ENCODE measurements at regions not wholly inside any gene's neighbourhood (a gene's known extent, or its start where the extent isn't known, plus 50 kb on each side); places are given as distances from the start of the nearest gene placed in this dataset.

DNA sequence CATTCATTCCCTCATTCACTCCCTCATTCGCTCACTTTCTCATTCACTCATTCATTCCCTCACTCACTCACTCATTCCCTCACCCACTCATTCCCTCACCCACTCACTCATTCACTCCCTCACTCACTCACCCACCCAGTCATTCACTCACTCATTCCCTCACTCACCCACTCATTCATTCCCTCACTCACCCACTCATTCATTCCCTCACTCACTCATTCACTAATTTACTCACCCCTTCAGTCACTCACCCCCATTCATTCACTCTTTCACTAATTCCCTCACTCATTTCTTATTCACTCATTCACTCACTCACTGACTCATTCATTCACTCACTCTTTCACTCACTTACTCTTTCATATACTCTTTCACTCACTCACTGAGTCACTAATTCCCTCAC lies 303.1 kb downstream of the C16orf95 start:
- ChIA-PET CTCF (no interaction called here), POLR2A (no interaction called here)
- Mint-ChIP-seq H3K36me3 (no peaks in the 10 kb centered on the region), H3K4me1 (no peaks in the 10 kb centered on the region), H3K27ac (no peak overlapping the region), H3K9me3 (no peaks in the 10 kb centered on the region), H3K27me3 (ENCODE audit: low read depth) (no peaks in the 10 kb centered on the region), H3K4me3 (no peak overlapping the region)
- ATAC-seq (no peak), DNase-seq (ENCODE audit: low spot score) (no peak)
- TF ChIP-seq, protein P1, sequence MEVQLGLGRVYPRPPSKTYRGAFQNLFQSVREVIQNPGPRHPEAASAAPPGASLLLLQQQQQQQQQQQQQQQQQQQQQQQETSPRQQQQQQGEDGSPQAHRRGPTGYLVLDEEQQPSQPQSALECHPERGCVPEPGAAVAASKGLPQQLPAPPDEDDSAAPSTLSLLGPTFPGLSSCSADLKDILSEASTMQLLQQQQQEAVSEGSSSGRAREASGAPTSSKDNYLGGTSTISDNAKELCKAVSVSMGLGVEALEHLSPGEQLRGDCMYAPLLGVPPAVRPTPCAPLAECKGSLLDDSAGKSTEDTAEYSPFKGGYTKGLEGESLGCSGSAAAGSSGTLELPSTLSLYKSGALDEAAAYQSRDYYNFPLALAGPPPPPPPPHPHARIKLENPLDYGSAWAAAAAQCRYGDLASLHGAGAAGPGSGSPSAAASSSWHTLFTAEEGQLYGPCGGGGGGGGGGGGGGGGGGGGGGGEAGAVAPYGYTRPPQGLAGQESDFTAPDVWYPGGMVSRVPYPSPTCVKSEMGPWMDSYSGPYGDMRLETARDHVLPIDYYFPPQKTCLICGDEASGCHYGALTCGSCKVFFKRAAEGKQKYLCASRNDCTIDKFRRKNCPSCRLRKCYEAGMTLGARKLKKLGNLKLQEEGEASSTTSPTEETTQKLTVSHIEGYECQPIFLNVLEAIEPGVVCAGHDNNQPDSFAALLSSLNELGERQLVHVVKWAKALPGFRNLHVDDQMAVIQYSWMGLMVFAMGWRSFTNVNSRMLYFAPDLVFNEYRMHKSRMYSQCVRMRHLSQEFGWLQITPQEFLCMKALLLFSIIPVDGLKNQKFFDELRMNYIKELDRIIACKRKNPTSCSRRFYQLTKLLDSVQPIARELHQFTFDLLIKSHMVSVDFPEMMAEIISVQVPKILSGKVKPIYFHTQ (CRISPR knock-in tag; IDR thresholded peaks at IDR 0.05): no peak
- TF ChIP-seq ETV6 (CRISPR knock-in tag; IDR thresholded peaks at IDR 0.05): no peak
- TF ChIP-seq, protein P2, sequence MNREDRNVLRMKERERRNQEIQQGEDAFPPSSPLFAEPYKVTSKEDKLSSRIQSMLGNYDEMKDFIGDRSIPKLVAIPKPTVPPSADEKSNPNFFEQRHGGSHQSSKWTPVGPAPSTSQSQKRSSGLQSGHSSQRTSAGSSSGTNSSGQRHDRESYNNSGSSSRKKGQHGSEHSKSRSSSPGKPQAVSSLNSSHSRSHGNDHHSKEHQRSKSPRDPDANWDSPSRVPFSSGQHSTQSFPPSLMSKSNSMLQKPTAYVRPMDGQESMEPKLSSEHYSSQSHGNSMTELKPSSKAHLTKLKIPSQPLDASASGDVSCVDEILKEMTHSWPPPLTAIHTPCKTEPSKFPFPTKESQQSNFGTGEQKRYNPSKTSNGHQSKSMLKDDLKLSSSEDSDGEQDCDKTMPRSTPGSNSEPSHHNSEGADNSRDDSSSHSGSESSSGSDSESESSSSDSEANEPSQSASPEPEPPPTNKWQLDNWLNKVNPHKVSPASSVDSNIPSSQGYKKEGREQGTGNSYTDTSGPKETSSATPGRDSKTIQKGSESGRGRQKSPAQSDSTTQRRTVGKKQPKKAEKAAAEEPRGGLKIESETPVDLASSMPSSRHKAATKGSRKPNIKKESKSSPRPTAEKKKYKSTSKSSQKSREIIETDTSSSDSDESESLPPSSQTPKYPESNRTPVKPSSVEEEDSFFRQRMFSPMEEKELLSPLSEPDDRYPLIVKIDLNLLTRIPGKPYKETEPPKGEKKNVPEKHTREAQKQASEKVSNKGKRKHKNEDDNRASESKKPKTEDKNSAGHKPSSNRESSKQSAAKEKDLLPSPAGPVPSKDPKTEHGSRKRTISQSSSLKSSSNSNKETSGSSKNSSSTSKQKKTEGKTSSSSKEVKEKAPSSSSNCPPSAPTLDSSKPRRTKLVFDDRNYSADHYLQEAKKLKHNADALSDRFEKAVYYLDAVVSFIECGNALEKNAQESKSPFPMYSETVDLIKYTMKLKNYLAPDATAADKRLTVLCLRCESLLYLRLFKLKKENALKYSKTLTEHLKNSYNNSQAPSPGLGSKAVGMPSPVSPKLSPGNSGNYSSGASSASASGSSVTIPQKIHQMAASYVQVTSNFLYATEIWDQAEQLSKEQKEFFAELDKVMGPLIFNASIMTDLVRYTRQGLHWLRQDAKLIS (CRISPR knock-in tag; IDR thresholded peaks at IDR 0.05; ENCODE audit: borderline replicate concordance): no peak
- TF ChIP-seq, protein P3, sequence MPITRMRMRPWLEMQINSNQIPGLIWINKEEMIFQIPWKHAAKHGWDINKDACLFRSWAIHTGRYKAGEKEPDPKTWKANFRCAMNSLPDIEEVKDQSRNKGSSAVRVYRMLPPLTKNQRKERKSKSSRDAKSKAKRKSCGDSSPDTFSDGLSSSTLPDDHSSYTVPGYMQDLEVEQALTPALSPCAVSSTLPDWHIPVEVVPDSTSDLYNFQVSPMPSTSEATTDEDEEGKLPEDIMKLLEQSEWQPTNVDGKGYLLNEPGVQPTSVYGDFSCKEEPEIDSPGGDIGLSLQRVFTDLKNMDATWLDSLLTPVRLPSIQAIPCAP (CRISPR knock-in tag; IDR thresholded peaks at IDR 0.05): no peak
- no peak for TF ChIP-seq NR1H2 (CRISPR knock-in tag; IDR thresholded peaks at IDR 0.05)
- TF ChIP-seq, protein P4, sequence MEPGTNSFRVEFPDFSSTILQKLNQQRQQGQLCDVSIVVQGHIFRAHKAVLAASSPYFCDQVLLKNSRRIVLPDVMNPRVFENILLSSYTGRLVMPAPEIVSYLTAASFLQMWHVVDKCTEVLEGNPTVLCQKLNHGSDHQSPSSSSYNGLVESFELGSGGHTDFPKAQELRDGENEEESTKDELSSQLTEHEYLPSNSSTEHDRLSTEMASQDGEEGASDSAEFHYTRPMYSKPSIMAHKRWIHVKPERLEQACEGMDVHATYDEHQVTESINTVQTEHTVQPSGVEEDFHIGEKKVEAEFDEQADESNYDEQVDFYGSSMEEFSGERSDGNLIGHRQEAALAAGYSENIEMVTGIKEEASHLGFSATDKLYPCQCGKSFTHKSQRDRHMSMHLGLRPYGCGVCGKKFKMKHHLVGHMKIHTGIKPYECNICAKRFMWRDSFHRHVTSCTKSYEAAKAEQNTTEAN (CRISPR knock-in tag; IDR thresholded peaks at IDR 0.05): no peak
- TF ChIP-seq, protein P5, sequence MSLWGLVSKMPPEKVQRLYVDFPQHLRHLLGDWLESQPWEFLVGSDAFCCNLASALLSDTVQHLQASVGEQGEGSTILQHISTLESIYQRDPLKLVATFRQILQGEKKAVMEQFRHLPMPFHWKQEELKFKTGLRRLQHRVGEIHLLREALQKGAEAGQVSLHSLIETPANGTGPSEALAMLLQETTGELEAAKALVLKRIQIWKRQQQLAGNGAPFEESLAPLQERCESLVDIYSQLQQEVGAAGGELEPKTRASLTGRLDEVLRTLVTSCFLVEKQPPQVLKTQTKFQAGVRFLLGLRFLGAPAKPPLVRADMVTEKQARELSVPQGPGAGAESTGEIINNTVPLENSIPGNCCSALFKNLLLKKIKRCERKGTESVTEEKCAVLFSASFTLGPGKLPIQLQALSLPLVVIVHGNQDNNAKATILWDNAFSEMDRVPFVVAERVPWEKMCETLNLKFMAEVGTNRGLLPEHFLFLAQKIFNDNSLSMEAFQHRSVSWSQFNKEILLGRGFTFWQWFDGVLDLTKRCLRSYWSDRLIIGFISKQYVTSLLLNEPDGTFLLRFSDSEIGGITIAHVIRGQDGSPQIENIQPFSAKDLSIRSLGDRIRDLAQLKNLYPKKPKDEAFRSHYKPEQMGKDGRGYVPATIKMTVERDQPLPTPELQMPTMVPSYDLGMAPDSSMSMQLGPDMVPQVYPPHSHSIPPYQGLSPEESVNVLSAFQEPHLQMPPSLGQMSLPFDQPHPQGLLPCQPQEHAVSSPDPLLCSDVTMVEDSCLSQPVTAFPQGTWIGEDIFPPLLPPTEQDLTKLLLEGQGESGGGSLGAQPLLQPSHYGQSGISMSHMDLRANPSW (CRISPR knock-in tag; conservative IDR thresholded peaks at IDR 0.05; ENCODE audit: low read depth): no peak
- no peak for TF ChIP-seq ZNF416 (CRISPR knock-in tag; IDR thresholded peaks at IDR 0.05)
- TF ChIP-seq ELF4 (CRISPR knock-in tag; IDR thresholded peaks at IDR 0.05; ENCODE audit: low read depth): no peak
- TF ChIP-seq IRF2 (CRISPR knock-in tag; IDR thresholded peaks at IDR 0.05; ENCODE audit: borderline replicate concordance, low read depth): no peak
- no peak for TF ChIP-seq RELA (CRISPR knock-in tag; IDR thresholded peaks at IDR 0.05; ENCODE audit: borderline replicate concordance)

DNA sequence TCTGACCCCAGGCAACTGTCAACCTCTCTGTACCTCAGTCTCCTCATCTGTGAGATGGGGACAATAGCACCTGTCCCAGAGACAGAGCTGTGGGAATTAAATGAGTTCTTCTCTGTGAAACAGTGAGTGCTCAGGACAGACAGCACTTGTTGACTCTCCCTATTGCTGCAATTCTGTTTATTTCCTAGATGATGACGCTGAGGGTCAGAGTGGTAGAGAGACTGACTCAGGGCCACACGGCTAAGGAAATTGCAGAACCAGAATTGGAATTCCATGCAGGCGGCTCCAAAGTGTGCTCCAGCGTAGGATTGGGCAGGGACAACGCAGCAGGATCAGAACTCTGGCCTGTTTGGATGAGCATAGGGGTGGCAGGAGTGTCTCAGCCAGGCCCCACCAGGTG lies 302.2 kb downstream of the C16orf95 start:
- H3K9me3 Mint-ChIP-seq: no peaks in the 10 kb centered on the region
- POLR2A ChIA-PET: no interaction called here
- CTCF ChIA-PET: no interaction called here
- TF ChIP-seq, protein P6, sequence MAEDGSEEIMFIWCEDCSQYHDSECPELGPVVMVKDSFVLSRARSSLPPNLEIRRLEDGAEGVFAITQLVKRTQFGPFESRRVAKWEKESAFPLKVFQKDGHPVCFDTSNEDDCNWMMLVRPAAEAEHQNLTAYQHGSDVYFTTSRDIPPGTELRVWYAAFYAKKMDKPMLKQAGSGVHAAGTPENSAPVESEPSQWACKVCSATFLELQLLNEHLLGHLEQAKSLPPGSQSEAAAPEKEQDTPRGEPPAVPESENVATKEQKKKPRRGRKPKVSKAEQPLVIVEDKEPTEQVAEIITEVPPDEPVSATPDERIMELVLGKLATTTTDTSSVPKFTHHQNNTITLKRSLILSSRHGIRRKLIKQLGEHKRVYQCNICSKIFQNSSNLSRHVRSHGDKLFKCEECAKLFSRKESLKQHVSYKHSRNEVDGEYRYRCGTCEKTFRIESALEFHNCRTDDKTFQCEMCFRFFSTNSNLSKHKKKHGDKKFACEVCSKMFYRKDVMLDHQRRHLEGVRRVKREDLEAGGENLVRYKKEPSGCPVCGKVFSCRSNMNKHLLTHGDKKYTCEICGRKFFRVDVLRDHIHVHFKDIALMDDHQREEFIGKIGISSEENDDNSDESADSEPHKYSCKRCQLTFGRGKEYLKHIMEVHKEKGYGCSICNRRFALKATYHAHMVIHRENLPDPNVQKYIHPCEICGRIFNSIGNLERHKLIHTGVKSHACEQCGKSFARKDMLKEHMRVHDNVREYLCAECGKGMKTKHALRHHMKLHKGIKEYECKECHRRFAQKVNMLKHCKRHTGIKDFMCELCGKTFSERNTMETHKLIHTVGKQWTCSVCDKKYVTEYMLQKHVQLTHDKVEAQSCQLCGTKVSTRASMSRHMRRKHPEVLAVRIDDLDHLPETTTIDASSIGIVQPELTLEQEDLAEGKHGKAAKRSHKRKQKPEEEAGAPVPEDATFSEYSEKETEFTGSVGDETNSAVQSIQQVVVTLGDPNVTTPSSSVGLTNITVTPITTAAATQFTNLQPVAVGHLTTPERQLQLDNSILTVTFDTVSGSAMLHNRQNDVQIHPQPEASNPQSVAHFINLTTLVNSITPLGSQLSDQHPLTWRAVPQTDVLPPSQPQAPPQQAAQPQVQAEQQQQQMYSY (CRISPR knock-in tag; IDR thresholded peaks at IDR 0.05): no peak
- no peak for TF ChIP-seq SMAD4 (CRISPR knock-in tag; IDR thresholded peaks at IDR 0.05)
- no peak for TF ChIP-seq JAZF1 (CRISPR knock-in tag; IDR thresholded peaks at IDR 0.05)
- TF ChIP-seq SMAD3 (CRISPR knock-in tag; IDR thresholded peaks at IDR 0.05; ENCODE audit: borderline replicate concordance): no peak
- TF ChIP-seq CREM (CRISPR knock-in tag; IDR thresholded peaks at IDR 0.05): no peak
- TF ChIP-seq ZBTB21 (CRISPR knock-in tag; IDR thresholded peaks at IDR 0.05; ENCODE audit: borderline replicate concordance): no peak
- no peak for TF ChIP-seq FOXK1 (CRISPR knock-in tag; IDR thresholded peaks at IDR 0.05)
- TF ChIP-seq, protein P7, sequence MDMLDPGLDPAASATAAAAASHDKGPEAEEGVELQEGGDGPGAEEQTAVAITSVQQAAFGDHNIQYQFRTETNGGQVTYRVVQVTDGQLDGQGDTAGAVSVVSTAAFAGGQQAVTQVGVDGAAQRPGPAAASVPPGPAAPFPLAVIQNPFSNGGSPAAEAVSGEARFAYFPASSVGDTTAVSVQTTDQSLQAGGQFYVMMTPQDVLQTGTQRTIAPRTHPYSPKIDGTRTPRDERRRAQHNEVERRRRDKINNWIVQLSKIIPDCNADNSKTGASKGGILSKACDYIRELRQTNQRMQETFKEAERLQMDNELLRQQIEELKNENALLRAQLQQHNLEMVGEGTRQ (CRISPR knock-in tag; IDR thresholded peaks at IDR 0.05): no peak

More for the DNA sequence above, 302.2 kb downstream of the C16orf95 start:
- Mint-ChIP-seq H3K36me3 (no peaks in the 10 kb centered on the region), H3K4me3 (no peak overlapping the region), H3K27me3 (ENCODE audit: low read depth) (no peaks in the 10 kb centered on the region), H3K27ac (no peak overlapping the region), H3K4me1 (0 out of 2 replicates have a peak, but pooled peaks cover 4% of the 10 kb centered on the region)
- ATAC-seq (no peak), DNase-seq (ENCODE audit: low spot score) (no peak)
